ENCODE measurements at regions not wholly inside any gene's neighbourhood (a gene's known extent, or its start where the extent isn't known, plus 50 kb on each side); places are given as distances from the start of the nearest gene placed in this dataset.
"Not testable (repeated sequence)": the region's sequence is repeated elsewhere in the genome, so short reads cannot be mapped to it uniquely, and the experiment has no call there.

DNA sequence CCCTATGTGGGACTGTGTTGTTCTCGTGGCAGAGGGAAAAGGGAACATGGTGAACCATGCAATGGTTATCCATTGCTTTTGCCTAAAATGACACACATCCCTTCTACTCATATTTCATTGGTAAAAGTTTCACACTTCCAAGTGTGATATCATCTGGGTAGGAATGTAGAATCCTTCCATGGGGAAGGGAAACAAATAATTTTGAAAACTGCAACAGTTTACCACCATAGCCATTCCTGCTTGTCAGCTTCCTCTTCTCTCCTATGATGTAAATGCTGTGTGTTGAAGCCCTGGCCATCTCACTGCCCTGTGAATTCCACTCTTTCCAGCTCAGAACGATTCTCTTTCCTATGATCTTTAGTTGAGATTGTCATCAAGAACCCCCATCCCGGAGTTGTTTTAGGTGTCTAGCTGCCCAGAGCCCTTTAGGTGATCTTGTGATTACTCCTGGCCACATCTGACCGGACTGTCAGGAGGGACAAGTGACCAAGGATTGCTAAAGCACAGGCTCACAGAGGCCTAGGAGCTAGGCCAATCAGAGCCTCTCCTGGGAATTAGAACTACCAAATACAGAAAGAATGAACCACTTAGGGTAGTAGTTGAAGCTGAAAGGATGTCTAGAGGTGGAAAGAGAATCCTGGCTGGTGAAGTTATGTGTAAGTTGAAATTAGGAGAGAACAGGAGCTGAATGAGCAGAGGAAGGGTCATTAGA lies 84.6 kb downstream of the VCPKMT start:
- no peak for TF ChIP-seq JUND (IDR thresholded peaks at IDR 0.05; ENCODE audit: low read depth)
- in situ Hi-C loops (cut with HindIII; ENCODE audit: low pct_unique_long_range_greater_than_20kb, low sequenced_read_pairs) = no loop called here
- DNase-seq (ENCODE audit: low read depth in 1 of 2, low spot score in 1 of 2) = peak in 1 of 2 experiments; percentile 59

DNA sequence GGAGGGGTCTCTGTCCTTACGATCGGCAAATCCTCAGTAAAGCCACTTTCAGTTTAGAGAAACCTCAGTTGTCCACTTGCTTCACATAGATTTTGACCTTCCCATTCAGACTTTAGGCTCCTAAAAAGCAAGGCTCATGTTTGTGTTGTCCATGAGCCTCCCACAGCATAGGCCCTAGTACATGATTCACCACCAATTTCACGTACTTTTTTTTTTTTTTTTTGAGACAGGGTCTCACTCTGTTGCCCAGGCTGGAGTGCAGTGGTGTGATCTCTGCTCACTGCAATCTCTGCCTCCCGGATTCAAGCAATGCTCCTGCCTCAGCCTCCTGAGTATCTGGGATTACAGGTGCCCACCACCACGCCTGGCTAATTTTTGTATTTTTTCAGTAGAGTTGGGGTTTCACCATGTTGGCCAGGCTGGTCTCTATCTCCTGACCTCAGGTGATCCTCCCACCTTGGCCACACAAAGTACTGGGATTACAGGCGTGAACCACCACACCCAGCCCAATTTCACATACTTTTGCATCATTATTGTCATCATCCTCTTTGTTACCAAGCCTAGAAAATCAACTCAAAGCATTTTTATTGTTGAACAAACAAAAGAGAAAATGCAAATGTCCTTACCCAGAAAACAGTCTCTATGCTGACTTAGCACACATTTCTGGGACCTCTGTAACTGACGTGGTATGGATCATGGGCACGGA lies 83.8 kb downstream of the VCPKMT start:
- DNase-seq (ENCODE audit: low read depth in 1 of 2, low spot score in 1 of 2); in situ Hi-C loops (cut with HindIII; ENCODE audit: low pct_unique_long_range_greater_than_20kb, low sequenced_read_pairs): not testable (repeated sequence)

DNA sequence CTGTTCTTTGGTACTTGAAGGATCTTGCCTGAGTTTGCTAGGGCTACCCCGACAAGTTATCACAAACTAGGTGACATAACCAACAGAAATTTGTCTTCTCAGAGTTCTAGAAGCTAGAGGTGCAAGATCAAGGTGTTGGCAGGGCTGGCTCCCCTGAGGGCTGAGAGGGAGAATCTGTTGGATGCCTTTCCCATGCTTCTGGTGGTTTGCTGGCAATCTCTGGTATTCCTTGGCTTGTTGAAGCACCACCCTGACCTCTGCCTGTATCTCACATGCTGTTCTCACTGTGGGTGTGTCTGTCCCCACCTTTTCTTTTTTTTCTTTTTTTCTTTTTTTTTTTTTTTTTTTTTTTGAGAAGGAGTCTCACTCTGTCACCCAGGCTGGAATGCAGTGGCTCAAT lies 81.2 kb downstream of the VCPKMT start:
- DNase-seq (ENCODE audit: low read depth in 1 of 2, low spot score in 1 of 2) = no peak
- no peak for TF ChIP-seq JUND (IDR thresholded peaks at IDR 0.05; ENCODE audit: low read depth)
- in situ Hi-C loops (cut with HindIII; ENCODE audit: low pct_unique_long_range_greater_than_20kb, low sequenced_read_pairs) = no loop called here

DNA sequence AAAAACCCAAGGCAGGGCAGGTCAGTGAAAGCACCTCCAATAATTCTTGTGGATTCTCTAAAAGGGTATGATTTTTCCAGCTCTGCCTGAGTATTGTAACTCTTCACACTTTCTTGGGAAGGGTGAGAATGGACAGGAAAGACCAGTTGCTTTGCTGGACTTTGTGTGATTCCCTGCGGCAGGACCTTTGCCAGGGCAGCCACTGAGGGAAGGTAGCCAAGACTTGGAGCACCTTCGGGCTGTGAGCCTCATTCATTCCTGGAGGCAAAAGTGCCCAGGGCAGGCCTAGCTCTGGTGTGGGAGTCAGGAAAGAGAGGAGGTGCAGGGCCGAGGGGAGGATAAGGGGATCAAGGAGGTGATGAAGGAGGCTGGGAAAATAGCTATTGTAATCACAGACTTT lies 80.2 kb downstream of the VCPKMT start:
- peak; percentile 35 to 69 for DNase-seq (ENCODE audit: low read depth in 1 of 2, low spot score in 1 of 2)
- in situ Hi-C loops (cut with HindIII; ENCODE audit: low pct_unique_long_range_greater_than_20kb, low sequenced_read_pairs) = no loop called here
- no peak for TF ChIP-seq JUND (IDR thresholded peaks at IDR 0.05; ENCODE audit: low read depth)

DNA sequence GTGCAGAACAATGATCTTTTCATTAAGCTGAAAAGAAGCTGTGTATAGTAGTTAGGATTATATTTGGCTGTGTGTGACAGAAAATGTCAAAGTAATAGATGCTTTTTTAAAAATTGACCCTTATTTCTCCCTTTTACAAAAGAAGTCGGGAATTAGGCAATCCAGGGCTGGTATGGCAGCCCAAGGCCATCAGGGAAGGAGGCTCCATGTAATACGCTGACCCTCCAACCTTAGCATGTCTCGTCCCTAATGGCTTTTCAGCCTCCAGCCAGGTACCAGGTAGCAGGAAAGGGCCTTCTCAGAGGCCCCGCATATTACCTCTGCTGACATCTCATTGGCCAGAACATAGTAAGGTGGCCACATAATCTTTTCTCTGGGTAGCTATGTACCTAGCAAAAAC lies 79.7 kb downstream of the VCPKMT start:
- in situ Hi-C loops (cut with HindIII; ENCODE audit: low pct_unique_long_range_greater_than_20kb, low sequenced_read_pairs) = no loop called here
- DNase-seq (ENCODE audit: low read depth in 1 of 2, low spot score in 1 of 2) = no peak
- TF ChIP-seq JUND (IDR thresholded peaks at IDR 0.05; ENCODE audit: low read depth) = no peak

DNA sequence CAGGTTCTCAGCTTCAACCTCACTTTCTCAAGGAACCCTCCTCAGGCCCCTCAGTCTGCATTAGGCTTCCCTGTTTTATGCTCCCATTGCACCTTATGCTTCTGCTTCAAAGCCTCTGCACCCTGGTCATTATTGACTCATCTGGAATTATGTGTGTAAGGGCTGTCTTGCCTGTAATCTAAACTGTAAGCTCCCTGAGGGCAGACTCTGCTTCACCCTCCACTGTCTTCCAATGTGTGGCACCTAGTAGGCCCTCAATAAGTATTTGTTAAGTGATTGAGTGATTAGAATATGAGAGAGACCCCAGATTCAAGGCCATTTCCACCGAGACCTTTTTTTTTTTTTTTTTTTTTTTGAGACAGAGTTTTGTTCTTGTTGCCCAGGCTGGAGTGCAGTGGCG lies 79.1 kb downstream of the VCPKMT start:
- no peak for DNase-seq (ENCODE audit: low read depth in 1 of 2, low spot score in 1 of 2)
- in situ Hi-C loops (cut with HindIII; ENCODE audit: low pct_unique_long_range_greater_than_20kb, low sequenced_read_pairs) = no loop called here
- no peak for TF ChIP-seq JUND (IDR thresholded peaks at IDR 0.05; ENCODE audit: low read depth)

DNA sequence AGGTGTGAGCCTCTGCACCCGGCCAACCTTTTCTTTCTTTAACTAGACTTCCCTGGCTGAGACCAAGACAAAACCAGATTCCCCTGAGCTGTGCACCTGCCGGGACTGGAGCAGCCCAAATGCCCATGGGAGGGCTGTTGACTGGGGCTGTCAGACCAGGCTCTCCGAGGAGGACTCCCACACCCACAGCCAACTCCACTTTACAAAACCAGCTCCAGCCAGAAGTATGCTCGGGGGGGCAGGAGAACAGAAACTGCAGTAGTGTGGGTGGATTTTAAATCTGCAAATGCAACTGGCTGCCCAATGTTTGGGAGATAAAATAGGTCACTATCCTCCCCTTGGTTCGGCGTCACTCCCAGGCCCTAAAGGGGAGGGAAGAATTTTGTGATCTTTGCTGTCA lies 78.5 kb downstream of the VCPKMT start:
- in situ Hi-C loops (cut with HindIII; ENCODE audit: low pct_unique_long_range_greater_than_20kb, low sequenced_read_pairs) = no loop called here
- no peak for DNase-seq (ENCODE audit: low read depth in 1 of 2, low spot score in 1 of 2)
- TF ChIP-seq JUND (IDR thresholded peaks at IDR 0.05; ENCODE audit: low read depth) = no peak

DNA sequence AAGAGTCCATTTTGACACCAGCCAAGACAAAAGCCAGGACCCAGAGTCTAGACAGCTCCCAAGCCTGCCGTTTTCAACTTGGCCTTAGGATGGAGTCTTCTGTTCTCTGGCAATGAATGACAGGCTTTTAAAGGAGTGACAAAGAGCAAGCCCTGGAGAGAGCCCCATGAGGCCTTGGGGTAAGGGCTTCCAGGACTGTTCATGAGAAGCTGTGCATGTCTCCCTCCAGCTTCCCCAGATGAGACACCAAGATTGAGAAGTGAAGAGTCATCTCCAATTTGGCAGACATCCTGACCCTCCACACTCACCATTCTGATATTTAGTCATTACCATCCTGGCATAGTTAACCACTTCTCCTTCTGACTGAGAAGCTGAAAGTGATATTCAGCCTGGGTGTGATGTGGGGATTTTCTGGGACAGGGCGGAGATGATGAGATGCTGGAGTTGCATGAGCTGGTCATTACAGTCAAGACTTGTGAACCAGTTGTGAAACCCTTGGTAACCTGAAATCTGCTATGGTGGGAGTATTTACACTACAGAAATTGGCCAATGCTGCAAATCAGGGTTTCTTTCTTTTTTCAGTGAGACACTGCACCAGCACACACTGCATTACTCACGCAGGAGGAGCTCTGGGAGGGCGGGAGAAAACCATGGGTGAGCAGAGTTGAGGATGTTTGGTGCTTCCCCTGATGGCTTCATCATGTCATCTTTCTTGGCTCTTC lies 77.8 kb downstream of the VCPKMT start:
- no peak for TF ChIP-seq JUND (IDR thresholded peaks at IDR 0.05; ENCODE audit: low read depth)
- in situ Hi-C loops (cut with HindIII; ENCODE audit: low pct_unique_long_range_greater_than_20kb, low sequenced_read_pairs) = no loop called here
- no peak for DNase-seq (ENCODE audit: low read depth in 1 of 2, low spot score in 1 of 2)

DNA sequence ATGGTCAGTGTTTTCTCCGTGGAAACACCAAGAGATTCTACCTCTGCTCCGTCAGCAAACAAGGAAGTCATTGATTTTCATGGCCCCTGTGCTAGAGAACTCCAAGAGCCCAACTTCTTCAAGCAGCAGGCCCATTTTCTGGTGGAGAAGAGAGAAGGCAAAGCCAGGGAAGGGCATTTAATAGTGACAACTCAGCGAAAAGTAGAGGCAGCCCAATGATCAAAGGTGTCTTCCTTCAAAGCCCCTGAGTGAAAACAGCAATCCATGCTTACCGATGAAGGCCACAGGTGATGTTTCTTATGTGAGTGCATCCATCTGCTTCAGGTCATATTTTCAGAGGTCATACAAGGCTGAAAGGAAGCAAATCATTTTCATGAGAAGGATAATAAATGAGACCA lies 77.3 kb downstream of the VCPKMT start:
- in situ Hi-C loops (cut with HindIII; ENCODE audit: low pct_unique_long_range_greater_than_20kb, low sequenced_read_pairs) = no loop called here
- TF ChIP-seq JUND (IDR thresholded peaks at IDR 0.05; ENCODE audit: low read depth) = no peak
- DNase-seq (ENCODE audit: low read depth in 1 of 2, low spot score in 1 of 2) = no peak

DNA sequence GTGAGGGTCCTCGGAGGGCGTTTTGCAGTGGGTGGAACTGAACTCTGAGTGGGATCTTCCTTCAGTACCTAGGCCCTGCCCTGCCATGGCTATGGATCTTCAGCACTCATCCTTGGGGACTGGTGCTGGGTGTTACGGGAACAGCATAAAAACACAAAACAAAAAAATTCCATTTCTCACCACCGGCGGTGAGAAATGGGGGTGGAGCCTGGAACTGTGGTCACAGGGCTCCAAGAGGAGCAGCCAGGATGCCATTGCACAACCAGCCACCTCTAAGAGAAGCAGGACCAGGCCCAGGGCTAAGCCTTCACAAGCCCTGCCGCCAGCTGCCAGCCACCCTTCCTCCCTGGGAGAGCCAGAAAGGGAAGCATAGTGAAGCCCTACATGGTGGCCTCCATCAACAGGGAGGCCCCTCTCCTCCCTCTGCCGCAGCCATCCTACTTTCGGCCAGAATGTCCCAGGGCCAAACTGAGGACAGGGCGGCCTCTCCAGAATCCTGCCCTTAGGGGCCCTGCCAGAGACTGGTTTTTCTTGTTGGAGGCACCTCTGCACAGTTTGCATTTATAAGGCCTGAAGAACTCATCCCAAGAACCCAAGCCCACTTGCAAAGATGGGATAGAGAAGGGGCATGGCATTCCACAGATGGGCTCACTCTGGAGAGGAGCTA lies 76.5 kb downstream of the VCPKMT start:
- in situ Hi-C loops (cut with HindIII; ENCODE audit: low pct_unique_long_range_greater_than_20kb, low sequenced_read_pairs) = no loop called here
- no peak for TF ChIP-seq JUND (IDR thresholded peaks at IDR 0.05; ENCODE audit: low read depth)
- peak in 1 of 2 experiments; percentile 85 for DNase-seq (ENCODE audit: low read depth in 1 of 2, low spot score in 1 of 2)

DNA sequence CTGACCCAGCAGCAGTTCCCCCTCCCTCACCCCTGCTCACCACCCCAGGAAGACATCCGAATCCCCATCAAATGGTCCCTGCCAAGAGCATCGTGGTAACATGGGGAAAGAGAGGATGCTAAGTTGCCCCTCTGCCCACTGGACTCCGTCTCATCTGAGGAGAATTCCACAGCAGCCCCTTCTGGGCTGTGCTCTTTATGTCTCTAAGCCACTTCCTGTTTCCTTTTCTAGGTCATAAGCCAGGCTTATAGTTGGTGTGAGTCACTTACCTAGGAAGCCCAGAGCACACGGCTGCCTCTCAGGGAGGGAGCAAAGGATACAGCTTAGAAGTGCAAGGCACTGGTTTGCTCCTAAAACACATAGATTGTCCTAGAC lies 76.0 kb downstream of the VCPKMT start:
- DNase-seq (ENCODE audit: low read depth in 1 of 2, low spot score in 1 of 2) = peak in 1 of 2 experiments; percentile 53
- in situ Hi-C loops (cut with HindIII; ENCODE audit: low pct_unique_long_range_greater_than_20kb, low sequenced_read_pairs) = no loop called here
- no peak for TF ChIP-seq JUND (IDR thresholded peaks at IDR 0.05; ENCODE audit: low read depth)

DNA sequence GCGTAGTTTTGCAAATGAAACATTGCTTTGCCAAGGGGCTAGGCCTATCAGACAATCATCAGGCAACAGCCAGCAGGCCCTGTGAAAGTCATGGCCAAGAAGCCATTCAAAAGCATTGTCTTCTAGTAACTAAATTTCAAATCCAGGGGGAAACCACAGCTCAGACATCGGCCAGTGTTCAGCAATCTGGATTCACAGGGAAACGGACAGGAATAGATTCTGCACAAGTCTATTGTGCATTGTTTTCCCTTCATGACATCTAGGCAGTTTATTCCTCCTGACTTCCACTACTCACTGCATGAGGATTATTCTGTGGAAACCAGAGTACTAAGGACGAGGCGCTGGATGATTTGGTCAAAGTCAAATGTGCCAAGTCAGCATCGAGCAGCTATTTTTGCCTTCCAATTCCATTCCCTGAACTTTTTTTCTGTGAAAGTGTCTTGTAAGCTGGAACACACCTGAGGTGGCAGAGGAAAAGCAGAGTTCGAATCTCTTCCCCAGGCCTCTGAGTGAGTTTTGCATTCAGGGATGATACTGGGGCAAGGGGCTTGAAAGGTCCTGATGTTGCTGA lies 75.4 kb downstream of the VCPKMT start:
- TF ChIP-seq JUND (IDR thresholded peaks at IDR 0.05; ENCODE audit: low read depth) = no peak

More for the DNA sequence above, 75.4 kb downstream of the VCPKMT start:
- DNase-seq (ENCODE audit: low read depth in 1 of 2, low spot score in 1 of 2) = no peak
- in situ Hi-C loops (cut with HindIII; ENCODE audit: low pct_unique_long_range_greater_than_20kb, low sequenced_read_pairs) = no loop called here

Data from T47D (cell line).